H1 (cell line): ENCODE measurements at regions not wholly inside any gene's neighbourhood (a gene's known extent, or its start where the extent isn't known, plus 50 kb on each side); places are given as distances from the start of the nearest gene placed in this dataset.

Experiments used
- BACH1 ChIP-seq: IDR thresholded peaks from 2 replicates; pipeline ENCODE4 v1.6.1; 2012; ENCODE audit warnings: low read length, improper control_type of control experiment
- CBX8 ChIP-seq: fragments of 300-800, 300-1000 bp; sonication (generic); IDR thresholded peaks from 2 replicates; pipeline ENCODE4 v1.7.1; 2016; ENCODE audit warnings: low read depth, low read length, borderline replicate concordance
- CHD7 ChIP-seq: fragments of 300-600 bp; sonication (generic); IDR thresholded peaks from 2 replicates; pipeline ENCODE4 v1.7.1; 2012; ENCODE audit warnings: low read length, moderate library complexity, mild to moderate bottlenecking, inconsistent platforms; ENCODE audit not compliant: insufficient replicate concordance
- HDAC6 ChIP-seq: IDR thresholded peaks from one replicate; pipeline ENCODE4 v1.7.1; 2012; ENCODE audit warnings: low read depth, mild to moderate bottlenecking, inconsistent platforms, low read length, moderate library complexity
- POLR2A ChIP-seq, 2 experiments: IDR thresholded peaks; 1 replicate in 1 of 2; 2 replicates in 1 of 2; pipeline ENCODE4 v1.6.1; 2011; ENCODE audit warnings: low read depth in 2 of 2, low read length in 2 of 2, mild to moderate bottlenecking in 2 of 2; ENCODE audit errors: control extremely low read depth in 1 of 2
- POLR2AphosphoS5 ChIP-seq: IDR thresholded peaks from 2 replicates; pipeline ENCODE4 v1.6.1; 2011; ENCODE audit warnings: low read depth, low read length
- SP1 ChIP-seq: IDR thresholded peaks from 2 replicates; pipeline ENCODE4 v1.6.1; 2011; ENCODE audit warnings: low read depth, low read length

DNA sequence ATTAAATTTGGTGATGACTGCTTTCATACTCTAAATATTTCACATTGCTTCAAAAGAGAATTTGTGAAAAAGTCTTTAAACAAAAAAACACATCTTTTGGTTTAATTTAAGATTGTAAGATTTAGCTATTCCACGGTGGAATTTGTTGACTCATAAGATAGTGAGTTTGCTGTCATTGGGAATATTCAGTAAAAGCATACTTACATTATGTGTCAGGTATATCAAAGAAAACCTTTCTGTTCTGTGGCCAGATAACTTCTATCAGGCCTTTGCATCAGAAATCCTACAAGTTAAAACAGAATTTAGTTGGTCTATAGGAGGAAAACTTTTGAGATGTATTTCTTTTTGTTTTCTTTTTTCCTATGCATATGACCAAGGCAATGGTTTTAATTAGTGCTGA lies 148.8 kb upstream of the E2F7 start (continued):
- TF ChIP-seq CHD7 = no peak
- TF ChIP-seq BACH1 = no peak
- TF ChIP-seq POLR2AphosphoS5 = no peak
- TF ChIP-seq SP1 = no peak
- no peak for TF ChIP-seq HDAC6
- TF ChIP-seq CBX8 = no peak
- TF ChIP-seq POLR2A (IDR thresholded peaks at IDR 0.05; ENCODE audit: control extremely low read depth in 1 of 2, low read depth in 2 of 2, low read length in 2 of 2) = no peak
